ENCODE measurements at regions not wholly inside any gene's neighbourhood (a gene's known extent, or its start where the extent isn't known, plus 50 kb on each side); places are given as distances from the start of the nearest gene placed in this dataset.

DNA sequence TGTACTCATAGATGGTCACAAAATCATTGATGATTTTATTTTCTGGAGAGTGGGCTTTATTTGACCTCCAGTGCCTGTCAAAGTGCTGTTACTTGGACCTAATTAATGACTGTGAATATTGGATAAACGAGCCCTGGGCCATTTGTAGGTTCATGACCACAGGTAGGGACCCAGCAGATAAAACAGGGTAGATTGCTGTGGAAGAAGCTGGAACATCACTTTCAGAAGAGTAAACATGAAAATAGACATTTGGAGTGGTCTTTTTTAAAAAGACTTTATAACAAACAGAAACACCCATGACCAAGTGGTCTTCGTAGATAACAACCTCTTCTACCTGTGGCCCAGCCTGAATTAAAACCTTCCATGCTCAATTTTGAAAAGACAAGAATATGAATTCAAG, 472.8 kb upstream of the MKI67 start:
- TF ChIP-seq, protein P1, sequence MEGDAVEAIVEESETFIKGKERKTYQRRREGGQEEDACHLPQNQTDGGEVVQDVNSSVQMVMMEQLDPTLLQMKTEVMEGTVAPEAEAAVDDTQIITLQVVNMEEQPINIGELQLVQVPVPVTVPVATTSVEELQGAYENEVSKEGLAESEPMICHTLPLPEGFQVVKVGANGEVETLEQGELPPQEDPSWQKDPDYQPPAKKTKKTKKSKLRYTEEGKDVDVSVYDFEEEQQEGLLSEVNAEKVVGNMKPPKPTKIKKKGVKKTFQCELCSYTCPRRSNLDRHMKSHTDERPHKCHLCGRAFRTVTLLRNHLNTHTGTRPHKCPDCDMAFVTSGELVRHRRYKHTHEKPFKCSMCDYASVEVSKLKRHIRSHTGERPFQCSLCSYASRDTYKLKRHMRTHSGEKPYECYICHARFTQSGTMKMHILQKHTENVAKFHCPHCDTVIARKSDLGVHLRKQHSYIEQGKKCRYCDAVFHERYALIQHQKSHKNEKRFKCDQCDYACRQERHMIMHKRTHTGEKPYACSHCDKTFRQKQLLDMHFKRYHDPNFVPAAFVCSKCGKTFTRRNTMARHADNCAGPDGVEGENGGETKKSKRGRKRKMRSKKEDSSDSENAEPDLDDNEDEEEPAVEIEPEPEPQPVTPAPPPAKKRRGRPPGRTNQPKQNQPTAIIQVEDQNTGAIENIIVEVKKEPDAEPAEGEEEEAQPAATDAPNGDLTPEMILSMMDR (IDR thresholded peaks at IDR 0.05) = no peak
- TF ChIP-seq POLR2A (IDR thresholded peaks at IDR 0.05) = no peak

Data from lower leg skin (tissue), 3 donors.